ENCODE measurements at regions not wholly inside any gene's neighbourhood (a gene's known extent, or its start where the extent isn't known, plus 50 kb on each side); places are given as distances from the start of the nearest gene placed in this dataset.
"Not testable (repeated sequence)": the region's sequence is repeated elsewhere in the genome, so short reads cannot be mapped to it uniquely, and the experiment has no call there.

GRCh38 chr2:203621981-203622515 is 84.4 kb upstream of the CD28 start:
- Histone ChIP-seq H3K4me1 (peaks cover 0 to 11% (median 0%) of the 10 kb centered on the region in 12 donors), H3K4me3 (no peak overlapping the region), H3K27ac (no peak overlapping the region), H3K27me3 (no peaks in the 10 kb centered on the region), H3K36me3 (no peaks in the 10 kb centered on the region), H3K9me3 (peaks cover 0 to 4% (median 0%) of the 10 kb centered on the region in 12 donors)
- TF ChIP-seq CTCF (IDR thresholded peaks at IDR 0.05), result no peak
- no peak for TF ChIP-seq POLR2A (IDR thresholded peaks at IDR 0.05)
- intact Hi-C loops (cut with DNase I), result no loop called here
- ATAC-seq (no peak), DNase-seq (no peak)
- 81 to 83% (median 82%) methylated on average over 5 of the region's 5 CpGs for WGBS, 4 donors

DNA sequence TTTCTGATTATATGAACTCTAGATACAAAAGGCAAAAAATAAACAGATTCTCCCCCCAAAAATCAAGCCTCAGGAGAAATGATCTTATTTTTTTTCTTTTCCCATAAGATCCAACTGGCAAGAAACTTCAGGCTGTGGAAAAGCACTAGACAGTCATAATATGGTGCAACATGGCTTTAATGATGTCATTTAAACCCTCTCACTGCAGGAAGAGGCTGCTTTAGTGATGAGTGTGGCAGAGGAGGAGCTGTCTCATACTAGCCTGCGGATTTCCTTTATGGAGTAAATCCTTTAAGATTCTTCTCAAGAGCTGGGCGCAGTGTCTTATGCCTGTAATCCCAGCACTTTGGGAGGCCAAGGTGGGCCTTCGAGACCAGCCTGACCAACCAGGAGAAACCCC is 83.3 kb upstream of the CD28 start:
- intact Hi-C loops (cut with DNase I), result no loop called here
- no peaks in the 10 kb centered on the region for H3K27me3 ChIP-seq
- H3K9me3 ChIP-seq, result peaks cover 0 to 4% (median 0%) of the 10 kb centered on the region in 12 donors
- DNase-seq (no peak), ATAC-seq (peak in 1 of 4 donors; percentile 58)
- WGBS, 4 donors, result 94 to 97% (median 96%) methylated on average over 3 of the region's 3 CpGs
- H3K4me3 ChIP-seq, result no peak overlapping the region
- TF ChIP-seq POLR2A (IDR thresholded peaks at IDR 0.05), result no peak
- TF ChIP-seq CTCF (IDR thresholded peaks at IDR 0.05), result no peak
- no peak overlapping the region for H3K27ac ChIP-seq
- no peaks in the 10 kb centered on the region for H3K36me3 ChIP-seq
- H3K4me1 ChIP-seq, result peaks cover 0 to 10% (median 0%) of the 10 kb centered on the region in 12 donors

GRCh38 chr2:203623661-203624060 is 82.8 kb upstream of the CD28 start:
- Histone ChIP-seq H3K27me3 (no peaks in the 10 kb centered on the region), H3K27ac (no peak overlapping the region), H3K36me3 (no peaks in the 10 kb centered on the region), H3K9me3 (peaks cover 0 to 4% (median 0%) of the 10 kb centered on the region in 12 donors), H3K4me3 (no peak overlapping the region), H3K4me1 (peaks cover 0 to 10% (median 0%) of the 10 kb centered on the region in 12 donors)
- intact Hi-C loops (cut with DNase I), result no loop called here
- TF ChIP-seq CTCF (IDR thresholded peaks at IDR 0.05) (no peak), POLR2A (IDR thresholded peaks at IDR 0.05) (no peak)
- 61 to 71% (median 68%) methylated on average over 6 of the region's 6 CpGs for WGBS, 4 donors
- no peak for ATAC-seq
- no peak for DNase-seq

GRCh38 chr2:203625701-203626100 is 80.7 kb upstream of the CD28 start:
- no peak overlapping the region for H3K27ac ChIP-seq
- no peaks in the 10 kb centered on the region for H3K9me3 ChIP-seq
- DNase-seq (no peak), ATAC-seq (no peak)
- TF ChIP-seq POLR2A (IDR thresholded peaks at IDR 0.05) (no peak), CTCF (IDR thresholded peaks at IDR 0.05) (no peak)
- 75 to 90% (median 82%) methylated on average over 1 of the region's 1 CpG for WGBS, 4 donors
- no peaks in the 10 kb centered on the region for H3K36me3 ChIP-seq
- peaks cover 0 to 19% (median 0%) of the 10 kb centered on the region in 12 donors for H3K4me1 ChIP-seq
- intact Hi-C loops (cut with DNase I), result loop anchor here in 1 of 10 donors (5.0 kb wide), 1 partner anchor 57 kb away; no protein-coding TSS in a partner anchor
- H3K4me3 ChIP-seq, result no peak overlapping the region
- no peaks in the 10 kb centered on the region for H3K27me3 ChIP-seq

- not testable (repeated sequence) for H3K27me3 ChIP-seq, ATAC-seq, H3K4me3 ChIP-seq, H3K36me3 ChIP-seq, H3K9me3 ChIP-seq, DNase-seq
- Histone ChIP-seq H3K27ac (peak overlapping the region in 4 of 12 donors; percentile 11 to 68 (median 18)), H3K4me1 (peaks cover 0 to 19% (median 0%) of the 10 kb centered on the region in 12 donors)
- WGBS, 4 donors, result 81 to 89% (median 86%) methylated on average over 4 of the region's 4 CpGs
- intact Hi-C loops (cut with DNase I), result loop anchor here in 1 of 10 donors (5.0 kb wide), 1 partner anchor 56 kb away; no protein-coding TSS in a partner anchor
Measured at GRCh38 chr2:203626247-203626646, 80.2 kb upstream of the CD28 start.
